H1 (cell line): ENCODE measurements at regions not wholly inside any gene's neighbourhood (a gene's known extent, or its start where the extent isn't known, plus 50 kb on each side); places are given as distances from the start of the nearest gene placed in this dataset.
A peak's percentile ranks its signal among the peaks of the same experiment; 100 is the strongest.

ENCODE experiments used
- CTCF ChIA-PET: fragments of 300-600 bp; sonication (Branson Sonifier 250); formaldehyde crosslinking; loops from one replicate; lab custom pipeline; 2021; ENCODE audit not compliant: partially characterized antibody; lab: Charles Lee
- POLR2A ChIA-PET: fragments of 300-600 bp; sonication (Branson Sonifier 250); formaldehyde crosslinking; loops from one replicate; lab custom pipeline; 2021; ENCODE audit warnings: inconsistent platforms; ENCODE audit not compliant: partially characterized antibody; lab: Charles Lee
- DNase-seq, 2 experiments: peaks; one replicate each; pipeline versions ENCODE4 v3.0.0 to v3.0.0-alpha.2; 2010 to 2022; ENCODE audit warnings: low spot score in 2 of 2, low read depth in 1 of 2, mixed read lengths in 1 of 2
- FAIRE-seq: peaks from 2 replicates; lab custom pipeline; 2011; peaks lifted over from hg19 to GRCh38; lab: Jason Lieb, UNC
- H2AFZ ChIP-seq: 2 replicates; pipeline ENCODE4 v1.8.1; 2012; ENCODE audit warnings: low read length, inconsistent platforms
- H2AK5ac ChIP-seq: 2 replicates; pipeline ENCODE4 v1.6.1; 2013; ENCODE audit warnings: low read depth, low read length
- H2BK120ac ChIP-seq: replicated peaks from 2 replicates; pipeline ENCODE3; 2013; ENCODE audit warnings: low read depth, low read length, inconsistent platforms
- H2BK12ac ChIP-seq: 2 replicates; pipeline ENCODE4 v1.6.1; 2013; ENCODE audit warnings: low read depth, low read length
- H2BK15ac ChIP-seq: 2 replicates; pipeline ENCODE4 v1.6.1; 2013; ENCODE audit warnings: low read length
- H2BK20ac ChIP-seq: 2 replicates; pipeline ENCODE4 v1.6.1; 2013; ENCODE audit warnings: low read length
- H2BK5ac ChIP-seq: 2 replicates; pipeline ENCODE4 v1.6.1; 2013; ENCODE audit warnings: low read depth, low read length
- H3K14ac ChIP-seq: 2 replicates; pipeline ENCODE4 v1.6.1; 2013; ENCODE audit warnings: inconsistent platforms; ENCODE audit not compliant: insufficient read length
- H3K18ac ChIP-seq: 2 replicates; pipeline ENCODE4 v1.6.1; 2013; ENCODE audit warnings: low read length; ENCODE audit errors: extremely low read depth
- H3K23ac ChIP-seq: 2 replicates; pipeline ENCODE4 v1.6.1; 2013; ENCODE audit warnings: inconsistent platforms; ENCODE audit not compliant: insufficient read length
- H3K23me2 ChIP-seq: 2 replicates; pipeline ENCODE4 v1.6.1; 2013; ENCODE audit warnings: low read depth, low read length
- H3K27ac ChIP-seq: 2 replicates; pipeline ENCODE4 v1.6.1; 2011; ENCODE audit warnings: low read depth, low read length, inconsistent platforms
- H3K27me3 ChIP-seq, 4 experiments: replicated peaks in 1 of 4; 1 replicate in 1 of 4; 2 replicates in 3 of 4; pipeline versions ENCODE4 v1.6.1 to v1.8.1; 2011 to 2013; ENCODE audit warnings: low read length in 3 of 4, mild to moderate bottlenecking in 3 of 4, inconsistent platforms in 2 of 4, mixed read lengths in 2 of 4, moderate library complexity in 1 of 4; ENCODE audit not compliant: control insufficient read depth in 3 of 4, insufficient read depth in 3 of 4; ENCODE audit errors: extremely low read depth in 1 of 4
- H3K36me3 ChIP-seq, 4 experiments: 2 replicates each; pipeline versions ENCODE4 v1.6.1 to v1.8.1; 2011 to 2013; ENCODE audit warnings: mild to moderate bottlenecking in 4 of 4, low read length in 3 of 4, moderate library complexity in 2 of 4, control low read depth in 1 of 4, inconsistent platforms in 1 of 4; ENCODE audit not compliant: insufficient read depth in 4 of 4, control insufficient read depth in 2 of 4
- H3K4ac ChIP-seq: replicated peaks from 2 replicates; pipeline ENCODE3; 2013; ENCODE audit warnings: low read length, low read depth, mixed read lengths, inconsistent platforms; ENCODE audit not compliant: insufficient read length
- H3K4me1 ChIP-seq, 4 experiments: replicated peaks in 1 of 4; 1 replicate in 1 of 4; 2 replicates in 3 of 4; pipeline versions ENCODE4 v1.6.1 to v1.8.1; 2011 to 2013; ENCODE audit warnings: low read length in 3 of 4, inconsistent platforms in 2 of 4, mixed read lengths in 1 of 4; ENCODE audit not compliant: insufficient read depth in 4 of 4, control insufficient read depth in 3 of 4
- H3K4me2 ChIP-seq, 2 experiments: 2 replicates each; pipeline versions ENCODE4 v1.6.1 to v1.8.1; 2011 to 2013; ENCODE audit warnings: low read depth in 2 of 2, low read length in 2 of 2, control low read depth in 1 of 2, inconsistent platforms in 1 of 2, mild to moderate bottlenecking in 1 of 2; ENCODE audit not compliant: insufficient read depth in 1 of 2
- H3K4me3 ChIP-seq, 4 experiments: fragments of 200-600, 300-600 bp in 1 of 4; sonication (generic), shearing (Covaris generic), sonication (Bioruptor Twin) in 1 of 4; 2 replicates each; pipeline versions ENCODE4 v1.5.1 to v1.8.1; 2011 to 2016; ENCODE audit warnings: low read length in 4 of 4, low read depth in 3 of 4, control low read depth in 2 of 4, inconsistent platforms in 2 of 4, mild to moderate bottlenecking in 2 of 4, mixed read lengths in 1 of 4, moderate library complexity in 1 of 4; ENCODE audit not compliant: insufficient read depth in 2 of 4; ENCODE audit errors: extremely low read depth in 1 of 4
- H3K56ac ChIP-seq: replicated peaks from 2 replicates; pipeline ENCODE3; 2013; ENCODE audit warnings: low read depth, mild to moderate bottlenecking, mixed read lengths, low read length, inconsistent platforms; ENCODE audit not compliant: insufficient read length
- H3K79me1 ChIP-seq: 2 replicates; pipeline ENCODE4 v1.6.1; 2013; ENCODE audit warnings: low read depth, low read length, control low read depth
- H3K79me2 ChIP-seq, 2 experiments: 2 replicates each; pipeline versions ENCODE4 v1.6.1 to v1.8.1; 2012 to 2013; ENCODE audit warnings: low read length in 2 of 2, mild to moderate bottlenecking in 2 of 2, inconsistent platforms in 1 of 2; ENCODE audit not compliant: insufficient read depth in 2 of 2, control insufficient read depth in 1 of 2
- H3K9ac ChIP-seq, 4 experiments: replicated peaks in 1 of 4; 1 replicate in 1 of 4; 2 replicates in 3 of 4; pipeline versions ENCODE4 v1.6.1 to v1.8.1; 2011 to 2013; ENCODE audit warnings: low read depth in 3 of 4, low read length in 3 of 4, control low read depth in 2 of 4, mild to moderate bottlenecking in 2 of 4, moderate library complexity in 2 of 4, inconsistent platforms in 1 of 4; ENCODE audit errors: extremely low read depth in 1 of 4
- H3K9me3 ChIP-seq, 2 experiments: 2 replicates each; pipeline versions ENCODE4 v1.6.1 to v1.8.1; 2012 to 2013; ENCODE audit warnings: mild to moderate bottlenecking in 2 of 2, moderate library complexity in 2 of 2, control low read depth in 1 of 2, inconsistent platforms in 1 of 2, low read depth in 1 of 2, low read length in 1 of 2, mixed read lengths in 1 of 2; ENCODE audit not compliant: insufficient read depth in 2 of 2
- H4K20me1 ChIP-seq, 2 experiments: replicated peaks in 1 of 2; 2 replicates each; pipeline versions ENCODE3 to v1.8.1; 2011 to 2013; ENCODE audit warnings: inconsistent platforms in 2 of 2, low read length in 2 of 2, mild to moderate bottlenecking in 1 of 2; ENCODE audit not compliant: insufficient read depth in 2 of 2, control insufficient read depth in 1 of 2
- H4K5ac ChIP-seq: 2 replicates; pipeline ENCODE4 v1.6.1; 2013; ENCODE audit warnings: low read length, low read depth, mixed read lengths, inconsistent platforms; ENCODE audit not compliant: insufficient read length
- H4K8ac ChIP-seq: 2 replicates; pipeline ENCODE4 v1.8.0; 2013; ENCODE audit warnings: mild to moderate bottlenecking, moderate library complexity, low read length, inconsistent platforms; ENCODE audit not compliant: insufficient read depth; ENCODE audit errors: extremely low read depth
- H4K91ac ChIP-seq: replicated peaks from 2 replicates; pipeline ENCODE3; 2013; ENCODE audit warnings: low read length, mixed read lengths, inconsistent platforms; ENCODE audit not compliant: insufficient read length
- CBX5 ChIP-seq: fragments of 300-800, 300-1000 bp; sonication (generic); IDR thresholded peaks from 2 replicates; pipeline ENCODE4 v1.7.1; 2016; ENCODE audit warnings: antibody characterized with exemption, low read length, low read depth
- EGR1 ChIP-seq: IDR thresholded peaks from 2 replicates; pipeline ENCODE4 v1.6.1; 2011; ENCODE audit warnings: low read depth, low read length, borderline replicate concordance
- HDAC2 ChIP-seq, 2 experiments: fragments of 300-600 bp in 1 of 2; sonication (generic) in 1 of 2; IDR thresholded peaks; 2 replicates each; pipeline ENCODE4 v1.6.1; 2011 to 2012; ENCODE audit warnings: low read depth in 2 of 2, low read length in 2 of 2, mild to moderate bottlenecking in 2 of 2, moderate library complexity in 2 of 2, borderline replicate concordance in 1 of 2, inconsistent platforms in 1 of 2
- RBBP5 ChIP-seq: IDR thresholded peaks from 2 replicates; pipeline ENCODE4 v1.7.1; 2012; ENCODE audit warnings: low read depth, mild to moderate bottlenecking, inconsistent platforms, low read length, moderate library complexity, borderline replicate concordance
- SP4 ChIP-seq: IDR thresholded peaks from 2 replicates; pipeline ENCODE4 v1.6.1; 2012; ENCODE audit warnings: low read length, inconsistent platforms
- TBP ChIP-seq: IDR thresholded peaks from 2 replicates; pipeline ENCODE4 v1.6.1; 2011; ENCODE audit warnings: low read depth, low read length, improper control_type of control experiment
- WGBS, 2 experiments: shearing (Covaris generic) in 1 of 2; methylation state at CpG; one replicate each; pipeline versions ENCODE4 v1.1.6 to v1.1.7; 2013 to 2015; ENCODE audit warnings: low lambda C conversion rate in 2 of 2, mixed read lengths in 2 of 2, inconsistent platforms in 1 of 2, low coverage in 1 of 2, missing lambda C conversion rate in 1 of 2; ENCODE audit not compliant: insufficient replicate concordance in 2 of 2, insufficient coverage in 1 of 2, insufficient read length in 1 of 2; ENCODE audit errors: extremely low coverage in 1 of 2, missing lambda C conversion rate in 1 of 2; 5-methylcytosine and 5-hydroxymethylcytosine counted together

DNA sequence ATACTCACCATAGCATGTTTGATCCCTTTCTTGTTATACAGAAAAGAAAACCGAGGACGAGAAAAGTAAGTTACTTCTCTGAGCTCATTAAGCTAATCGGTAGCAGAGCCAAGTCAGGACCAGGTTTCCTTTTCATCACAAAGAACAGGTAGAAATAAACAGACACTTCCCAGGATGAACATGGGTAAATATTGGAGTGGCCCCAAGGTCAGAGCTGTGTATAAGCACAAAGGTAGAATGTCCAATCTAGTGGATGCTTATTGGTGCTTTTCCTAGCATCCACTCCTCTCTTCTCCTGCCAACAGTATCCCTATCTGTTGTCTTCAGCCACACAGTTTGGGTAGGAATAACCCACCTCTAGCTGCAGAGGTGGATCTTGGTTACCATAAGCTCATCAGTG, 52.8 kb upstream of the THUMPD3 start:
- H3K27me3 ChIP-seq, result no peaks in the 10 kb centered on the region; a peak in 1 of 7 replicates
- H3K4me1 ChIP-seq, result no peaks in the 10 kb centered on the region
- TF ChIP-seq TBP (no peak), RBBP5 (no peak), EGR1 (no peak), HDAC2 (IDR thresholded peaks at IDR 0.05; ENCODE audit: borderline replicate concordance in 1 of 2, low read depth in 2 of 2, low read length in 2 of 2) (no peak), SP4 (no peak), CBX5 (no peak)
- no peak overlapping the region for H3K14ac ChIP-seq
- no peak overlapping the region for H2AK5ac ChIP-seq
- no peaks in the 10 kb centered on the region for H3K36me3 ChIP-seq
- 87% methylated on average over 3 of the region's 3 CpGs; no CpG with 5 or more reads in 1 of the 2 experiments for WGBS, 2 experiments
- no peak overlapping the region for H3K4me2 ChIP-seq
- no peak overlapping the region for H3K4me3 ChIP-seq
- POLR2A ChIA-PET, result no interaction called here
- H3K56ac ChIP-seq, result no peak overlapping the region
- H2BK15ac ChIP-seq, result 0 out of 2 replicates have a peak overlapping the region, but pooled peaks have one; percentile 33
- no peaks in the 10 kb centered on the region for H3K23me2 ChIP-seq
- H2BK12ac ChIP-seq, result no peak overlapping the region
- no peaks in the 10 kb centered on the region for H3K79me1 ChIP-seq
- no peak overlapping the region for H2BK20ac ChIP-seq
- H2BK120ac ChIP-seq, result no peak overlapping the region
- H4K20me1 ChIP-seq, result no peaks in the 10 kb centered on the region
- H2AFZ ChIP-seq, result no peak overlapping the region
- H3K4ac ChIP-seq, result no peak overlapping the region
- FAIRE-seq (no peak), DNase-seq (no peak)
- no peaks in the 10 kb centered on the region for H3K79me2 ChIP-seq
- H3K9me3 ChIP-seq, result no peaks in the 10 kb centered on the region
- no peak overlapping the region for H3K23ac ChIP-seq
- H4K8ac ChIP-seq, result no peak overlapping the region
- H3K18ac ChIP-seq, result no peak overlapping the region
- no peak overlapping the region for H4K91ac ChIP-seq
- no peak overlapping the region for H3K9ac ChIP-seq
- CTCF ChIA-PET, result interaction anchor here (0.7 to 6.3 kb wide), 8 partner anchors 7 to 338 kb away, joined by 3 to 45 read pairs (median 4); no protein-coding TSS in a partner anchor
- no peak overlapping the region for H4K5ac ChIP-seq
- no peak overlapping the region for H2BK5ac ChIP-seq
- no peak overlapping the region for H3K27ac ChIP-seq
